ENCODE measurements at regions not wholly inside any gene's neighbourhood (a gene's known extent, or its start where the extent isn't known, plus 50 kb on each side); places are given as distances from the start of the nearest gene placed in this dataset.

DNA sequence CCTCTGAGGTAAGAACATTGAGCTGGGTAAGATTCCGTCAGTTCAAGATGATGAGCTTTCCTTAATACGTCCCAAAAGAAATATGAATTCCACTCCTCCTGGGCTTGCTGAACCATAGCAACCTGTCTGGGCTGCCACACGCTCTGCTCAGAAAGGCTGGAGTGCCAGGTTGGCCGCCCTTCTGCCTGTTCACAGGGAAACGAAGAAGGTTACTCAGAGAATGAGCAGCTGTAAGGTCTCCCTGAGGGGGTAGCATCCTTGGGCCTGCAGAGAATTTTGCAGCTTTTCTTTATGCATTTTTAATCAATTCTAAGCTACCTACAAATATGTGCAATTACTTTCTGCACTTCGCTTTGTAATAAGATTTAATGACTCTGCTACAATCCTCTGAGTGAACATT lies 130.7 kb upstream of the BACE2 start:
- no peak overlapping the region for H3K9ac ChIP-seq (ENCODE audit: low read length)
- H2AFZ ChIP-seq (ENCODE audit: low read depth, low read length), result no peak overlapping the region
- H3K9me2 ChIP-seq (ENCODE audit: insufficient read depth, low read length), result no peaks in the 10 kb centered on the region
- H3K9me3 ChIP-seq (ENCODE audit: low read length), result no peaks in the 10 kb centered on the region
- no peaks in the 10 kb centered on the region for H3K79me2 ChIP-seq (replicated peaks; ENCODE audit: insufficient read depth, low read length)
- H3K4me3 ChIP-seq (ENCODE audit: low read length), result no peak overlapping the region
- no peaks in the 10 kb centered on the region for H4K20me1 ChIP-seq (ENCODE audit: insufficient read depth)
- H3F3A ChIP-seq (ENCODE audit: insufficient read depth, low read length, poor library complexity, severe bottlenecking), result no peaks in the 10 kb centered on the region
- H3K27me3 ChIP-seq (ENCODE audit: insufficient read depth, low read depth, low read length), result no peaks in the 10 kb centered on the region
- H3K4me2 ChIP-seq (ENCODE audit: low read length), result no peak overlapping the region
- no peak overlapping the region for H3K27ac ChIP-seq (ENCODE audit: low read length)
- TF ChIP-seq POLR2AphosphoS5 (IDR thresholded peaks at IDR 0.05), result no peak
- TF ChIP-seq EZH2 (IDR thresholded peaks at IDR 0.05; ENCODE audit: borderline replicate concordance, insufficient read depth, low read length, poor library complexity, severe bottlenecking), result no peak
- TF ChIP-seq, protein P1, sequence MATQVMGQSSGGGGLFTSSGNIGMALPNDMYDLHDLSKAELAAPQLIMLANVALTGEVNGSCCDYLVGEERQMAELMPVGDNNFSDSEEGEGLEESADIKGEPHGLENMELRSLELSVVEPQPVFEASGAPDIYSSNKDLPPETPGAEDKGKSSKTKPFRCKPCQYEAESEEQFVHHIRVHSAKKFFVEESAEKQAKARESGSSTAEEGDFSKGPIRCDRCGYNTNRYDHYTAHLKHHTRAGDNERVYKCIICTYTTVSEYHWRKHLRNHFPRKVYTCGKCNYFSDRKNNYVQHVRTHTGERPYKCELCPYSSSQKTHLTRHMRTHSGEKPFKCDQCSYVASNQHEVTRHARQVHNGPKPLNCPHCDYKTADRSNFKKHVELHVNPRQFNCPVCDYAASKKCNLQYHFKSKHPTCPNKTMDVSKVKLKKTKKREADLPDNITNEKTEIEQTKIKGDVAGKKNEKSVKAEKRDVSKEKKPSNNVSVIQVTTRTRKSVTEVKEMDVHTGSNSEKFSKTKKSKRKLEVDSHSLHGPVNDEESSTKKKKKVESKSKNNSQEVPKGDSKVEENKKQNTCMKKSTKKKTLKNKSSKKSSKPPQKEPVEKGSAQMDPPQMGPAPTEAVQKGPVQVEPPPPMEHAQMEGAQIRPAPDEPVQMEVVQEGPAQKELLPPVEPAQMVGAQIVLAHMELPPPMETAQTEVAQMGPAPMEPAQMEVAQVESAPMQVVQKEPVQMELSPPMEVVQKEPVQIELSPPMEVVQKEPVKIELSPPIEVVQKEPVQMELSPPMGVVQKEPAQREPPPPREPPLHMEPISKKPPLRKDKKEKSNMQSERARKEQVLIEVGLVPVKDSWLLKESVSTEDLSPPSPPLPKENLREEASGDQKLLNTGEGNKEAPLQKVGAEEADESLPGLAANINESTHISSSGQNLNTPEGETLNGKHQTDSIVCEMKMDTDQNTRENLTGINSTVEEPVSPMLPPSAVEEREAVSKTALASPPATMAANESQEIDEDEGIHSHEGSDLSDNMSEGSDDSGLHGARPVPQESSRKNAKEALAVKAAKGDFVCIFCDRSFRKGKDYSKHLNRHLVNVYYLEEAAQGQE (IDR thresholded peaks at IDR 0.05; ENCODE audit: borderline replicate concordance), result no peak
- no peaks in the 10 kb centered on the region for H3K36me3 ChIP-seq (ENCODE audit: insufficient read depth, low read length)

DNA sequence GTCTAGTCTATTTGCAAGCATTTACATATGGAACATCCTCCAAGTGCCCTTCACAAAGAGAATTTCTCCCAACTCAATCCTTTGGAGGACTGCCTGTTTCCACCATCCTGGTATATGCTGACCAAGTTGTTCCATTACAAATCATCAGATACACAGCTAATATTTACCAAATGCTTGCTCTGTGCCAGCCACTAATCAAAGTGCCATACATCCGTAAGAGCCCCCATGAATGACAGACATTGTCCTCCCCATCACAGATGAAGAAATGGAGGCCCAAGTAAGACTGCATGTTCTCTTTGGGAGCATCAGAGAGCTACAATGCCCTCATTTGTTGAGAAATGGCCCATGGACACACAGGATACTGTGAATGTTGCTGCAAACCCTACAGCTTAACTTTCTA lies 130.0 kb upstream of the BACE2 start:
- H2AFZ ChIP-seq (ENCODE audit: low read depth, low read length), result no peak overlapping the region
- H3K4me2 ChIP-seq (ENCODE audit: low read length), result no peak overlapping the region
- no peaks in the 10 kb centered on the region for H3K79me2 ChIP-seq (replicated peaks; ENCODE audit: insufficient read depth, low read length)
- TF ChIP-seq EP300 (conservative IDR thresholded peaks at IDR 0.05; ENCODE audit: poor library complexity, severe bottlenecking), result no peak
- TF ChIP-seq SMC3 (conservative IDR thresholded peaks at IDR 0.05; ENCODE audit: poor library complexity), result no peak
- TF ChIP-seq MXI1 (conservative IDR thresholded peaks at IDR 0.05; ENCODE audit: poor library complexity, severe bottlenecking), result no peak
- TF ChIP-seq, protein P1 (IDR thresholded peaks at IDR 0.05; ENCODE audit: borderline replicate concordance), result no peak
- TF ChIP-seq POLR2AphosphoS5 (IDR thresholded peaks at IDR 0.05), result no peak
- no peak for TF ChIP-seq EZH2 (IDR thresholded peaks at IDR 0.05; ENCODE audit: borderline replicate concordance, insufficient read depth, low read length, poor library complexity, severe bottlenecking)
- TF ChIP-seq RAD21 (conservative IDR thresholded peaks at IDR 0.05), result no peak
- TF ChIP-seq, protein P2, sequence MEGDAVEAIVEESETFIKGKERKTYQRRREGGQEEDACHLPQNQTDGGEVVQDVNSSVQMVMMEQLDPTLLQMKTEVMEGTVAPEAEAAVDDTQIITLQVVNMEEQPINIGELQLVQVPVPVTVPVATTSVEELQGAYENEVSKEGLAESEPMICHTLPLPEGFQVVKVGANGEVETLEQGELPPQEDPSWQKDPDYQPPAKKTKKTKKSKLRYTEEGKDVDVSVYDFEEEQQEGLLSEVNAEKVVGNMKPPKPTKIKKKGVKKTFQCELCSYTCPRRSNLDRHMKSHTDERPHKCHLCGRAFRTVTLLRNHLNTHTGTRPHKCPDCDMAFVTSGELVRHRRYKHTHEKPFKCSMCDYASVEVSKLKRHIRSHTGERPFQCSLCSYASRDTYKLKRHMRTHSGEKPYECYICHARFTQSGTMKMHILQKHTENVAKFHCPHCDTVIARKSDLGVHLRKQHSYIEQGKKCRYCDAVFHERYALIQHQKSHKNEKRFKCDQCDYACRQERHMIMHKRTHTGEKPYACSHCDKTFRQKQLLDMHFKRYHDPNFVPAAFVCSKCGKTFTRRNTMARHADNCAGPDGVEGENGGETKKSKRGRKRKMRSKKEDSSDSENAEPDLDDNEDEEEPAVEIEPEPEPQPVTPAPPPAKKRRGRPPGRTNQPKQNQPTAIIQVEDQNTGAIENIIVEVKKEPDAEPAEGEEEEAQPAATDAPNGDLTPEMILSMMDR (IDR thresholded peaks at IDR 0.05; ENCODE audit: poor library complexity, severe bottlenecking), result no peak
- no peak for TF ChIP-seq TAF1 (IDR thresholded peaks at IDR 0.05; ENCODE audit: low read depth)
- H3K9ac ChIP-seq (ENCODE audit: low read length), result no peak overlapping the region
- H3K27ac ChIP-seq (ENCODE audit: low read length), result no peak overlapping the region
- no peak overlapping the region for H3K4me3 ChIP-seq (ENCODE audit: low read length)
- no peaks in the 10 kb centered on the region for H3K36me3 ChIP-seq (ENCODE audit: insufficient read depth, low read length)
- H3K9me2 ChIP-seq (ENCODE audit: insufficient read depth, low read length), result no peaks in the 10 kb centered on the region
- H3K9me3 ChIP-seq (ENCODE audit: low read length), result no peaks in the 10 kb centered on the region
- no peaks in the 10 kb centered on the region for H3K27me3 ChIP-seq (ENCODE audit: insufficient read depth, low read depth, low read length)
- no peaks in the 10 kb centered on the region for H3F3A ChIP-seq (ENCODE audit: insufficient read depth, low read length, poor library complexity, severe bottlenecking)
- no peaks in the 10 kb centered on the region for H4K20me1 ChIP-seq (ENCODE audit: insufficient read depth)
